Loucy (cell line): ENCODE measurements at regions not wholly inside any gene's neighbourhood (a gene's known extent, or its start where the extent isn't known, plus 50 kb on each side); places are given as distances from the start of the nearest gene placed in this dataset.

ENCODE experiments used
- CTCF ChIP-seq: fragments of 200-600 bp; sonication (generic); conservative IDR thresholded peaks from 2 replicates; pipeline ENCODE4 v1.5.1; 2014; ENCODE audit warnings: mild to moderate bottlenecking, antibody characterized with exemption, low read length
- EZH2phosphoT487 ChIP-seq: fragments of 200-600 bp; IDR thresholded peaks from 2 replicates; pipeline ENCODE4 v1.6.1; 2018; ENCODE audit warnings: antibody characterized with exemption, mild to moderate bottlenecking, moderate library complexity, borderline replicate concordance

- TF ChIP-seq CTCF (no peak), EZH2phosphoT487 (no peak)
Observed at GRCh38 chr12:91289072-91289471, 106.5 kb upstream of the DCN start.
